HepG2 (cell line): ENCODE measurements at regions not wholly inside any gene's neighbourhood (a gene's known extent, or its start where the extent isn't known, plus 50 kb on each side); places are given as distances from the start of the nearest gene placed in this dataset.

ENCODE experiments used
- ATAC-seq: fragments of 200-7000 bp; cut with Tn5 transposase; 3 replicates; pipeline ENCODE4 v1.9.1; 2020; ENCODE audit warnings: mild to moderate bottlenecking, moderate library complexity
- BruUV-seq: library from RNA; stranded (reverse); fragments of 400-500 nt; replicated peaks from 2 replicates; lab custom pipeline; 2021; lab: Mats Ljungman, UMichigan
- CTCF ChIA-PET: fragments of 300-600 bp; formaldehyde crosslinking; extraction: SDS; loops from one replicate; lab custom pipeline; 2021; ENCODE audit warnings: low total read pairs, inconsistent platforms, low intra/inter-chr PET ratio; lab: Yijun Ruan, JAX
- POLR2A ChIA-PET: fragments of 350-600 bp; sonication (Branson Sonifier 250); formaldehyde crosslinking; loops from one replicate; lab custom pipeline; 2020; ENCODE audit warnings: antibody characterized with exemption, inconsistent platforms; lab: Yijun Ruan, JAX
- DNase-seq: peaks from one replicate; pipeline ENCODE4 v3.0.0-alpha.2; 2015; ENCODE audit warnings: low spot score
- FAIRE-seq: peaks from 3 replicates; lab custom pipeline; 2011; peaks lifted over from hg19 to GRCh38; lab: Jason Lieb, UNC
- H2AFZ ChIP-seq: one replicate; pipeline ENCODE4 v1.6.1; 2011; ENCODE audit warnings: low read length, inconsistent platforms
- H3K27ac ChIP-seq: fragments of 300-600 bp; 3 replicates; pipeline ENCODE4 v1.8.0; 2011; ENCODE audit warnings: mixed run types, mild to moderate bottlenecking, mixed read lengths, low read length, inconsistent platforms; ENCODE audit not compliant: insufficient read depth; ENCODE audit errors: extremely low read length
- H3K27me3 ChIP-seq, 2 experiments: fragments of 200-600 bp in 1 of 2; 2 replicates in 1 of 2; 3 replicates in 1 of 2; pipeline versions ENCODE4 v1.6.0 to v1.8.0; 2011; ENCODE audit warnings: low read length in 2 of 2, mild to moderate bottlenecking in 2 of 2, moderate library complexity in 2 of 2, inconsistent platforms in 1 of 2; ENCODE audit not compliant: insufficient read depth in 2 of 2, control insufficient read depth in 1 of 2
- H3K36me3 ChIP-seq, 2 experiments: fragments of 200-600 bp in 1 of 2; replicated peaks in 1 of 2; 2 replicates in 1 of 2; 3 replicates in 1 of 2; pipeline versions ENCODE4 v1.5.1 to v1.8.0; 2011; ENCODE audit warnings: low read length in 2 of 2, inconsistent platforms in 1 of 2; ENCODE audit not compliant: insufficient read depth in 2 of 2, control insufficient read depth in 1 of 2
- H3K4me1 ChIP-seq: 2 replicates; pipeline ENCODE4 v1.5.1; 2012; ENCODE audit warnings: low read length, inconsistent platforms; ENCODE audit not compliant: insufficient read depth
- H3K4me2 ChIP-seq: 2 replicates; pipeline ENCODE4 v1.6.0; 2011; ENCODE audit warnings: low read depth, low read length, inconsistent platforms
- H3K4me3 ChIP-seq, 3 experiments: fragments of 200-600 bp in 1 of 3; sonication (generic), shearing (Covaris generic) in 1 of 3; replicated peaks in 1 of 3; 2 replicates each; pipeline ENCODE4 v1.5.1; 2011 to 2016; ENCODE audit warnings: low read length in 3 of 3, inconsistent platforms in 2 of 3, low read depth in 2 of 3, mild to moderate bottlenecking in 2 of 3, control low read depth in 1 of 3, mixed read lengths in 1 of 3; ENCODE audit not compliant: insufficient read depth in 1 of 3
- H3K79me2 ChIP-seq: one replicate; pipeline ENCODE4 v1.6.1; 2011; ENCODE audit warnings: low read length, inconsistent platforms; ENCODE audit not compliant: insufficient read depth
- H3K9ac ChIP-seq: 2 replicates; pipeline ENCODE4 v1.6.0; 2011; ENCODE audit warnings: mild to moderate bottlenecking, low read depth, low read length, inconsistent platforms; ENCODE audit not compliant: insufficient read depth
- H3K9me3 ChIP-seq: 2 replicates; pipeline ENCODE4 v1.5.1; 2012; ENCODE audit warnings: mild to moderate bottlenecking, low read length
- H4K20me1 ChIP-seq: 2 replicates; pipeline ENCODE4 v1.6.0; 2011; ENCODE audit warnings: inconsistent platforms, mild to moderate bottlenecking, low read length, moderate library complexity; ENCODE audit not compliant: insufficient read depth
- JDP2 ChIP-seq: sonication (generic); formaldehyde crosslinking; IDR thresholded peaks from 2 replicates; pipeline ENCODE4 v1.8.1; 2022; ENCODE audit warnings: missing genetic modification reagents, borderline replicate concordance
- KDM4B ChIP-seq: sonication (generic); formaldehyde crosslinking; IDR thresholded peaks from 2 replicates; pipeline ENCODE4 v1.4.0; 2020; ENCODE audit warnings: missing genetic modification reagents
- TSC22D2 ChIP-seq: sonication (generic); formaldehyde crosslinking; IDR thresholded peaks from 2 replicates; pipeline ENCODE4 v1.5.1; 2020; ENCODE audit warnings: missing genetic modification reagents, mild to moderate bottlenecking, borderline replicate concordance
- ZBTB42 ChIP-seq: sonication (generic); formaldehyde crosslinking; IDR thresholded peaks from 2 replicates; pipeline ENCODE4 v1.5.0; 2020; ENCODE audit warnings: mild to moderate bottlenecking, missing genetic modification reagents
- ZSCAN12 ChIP-seq: sonication (generic); formaldehyde crosslinking; IDR thresholded peaks from 2 replicates; pipeline ENCODE4 v1.9.0; 2021; ENCODE audit warnings: mild to moderate bottlenecking, missing genetic modification reagents
- WGBS: methylation state at CpG from one replicate; pipeline ENCODE4 v1.1.6; 2017; ENCODE audit warnings: low lambda C conversion rate; 5-methylcytosine and 5-hydroxymethylcytosine counted together
- in situ Hi-C: cut with HindIII; loops from 2 replicates; pipeline ENCODE4 v1.10.0; 2017; ENCODE audit warnings: low pct_unique_long_range_greater_than_20kb; ENCODE audit not compliant: extremely low pct_ligation_motif_present
- intact Hi-C: fragments of 100-400 bp; cut with micrococcal nuclease; formaldehyde crosslinking; loops from one replicate; pipeline ENCODE4 v1.10.0; 2022; ENCODE audit not compliant: unreplicated experiment
- TF ChIP-seq, protein P1 (sequence below): IDR thresholded peaks from 2 replicates; pipeline ENCODE4 v1.6.1; 2012; ENCODE audit warnings: low read length, improper control_type of control experiment
- TF ChIP-seq, protein P2 (sequence below): IDR thresholded peaks from 2 replicates; pipeline ENCODE4 v1.6.1; 2016; ENCODE audit warnings: mild to moderate bottlenecking, missing biosample characterization, missing genetic modification reagents
- TF ChIP-seq, protein P3 (sequence below): sonication (generic); formaldehyde crosslinking; IDR thresholded peaks from 2 replicates; pipeline ENCODE4 v1.4.0; 2020; ENCODE audit warnings: missing genetic modification reagents

DNA sequence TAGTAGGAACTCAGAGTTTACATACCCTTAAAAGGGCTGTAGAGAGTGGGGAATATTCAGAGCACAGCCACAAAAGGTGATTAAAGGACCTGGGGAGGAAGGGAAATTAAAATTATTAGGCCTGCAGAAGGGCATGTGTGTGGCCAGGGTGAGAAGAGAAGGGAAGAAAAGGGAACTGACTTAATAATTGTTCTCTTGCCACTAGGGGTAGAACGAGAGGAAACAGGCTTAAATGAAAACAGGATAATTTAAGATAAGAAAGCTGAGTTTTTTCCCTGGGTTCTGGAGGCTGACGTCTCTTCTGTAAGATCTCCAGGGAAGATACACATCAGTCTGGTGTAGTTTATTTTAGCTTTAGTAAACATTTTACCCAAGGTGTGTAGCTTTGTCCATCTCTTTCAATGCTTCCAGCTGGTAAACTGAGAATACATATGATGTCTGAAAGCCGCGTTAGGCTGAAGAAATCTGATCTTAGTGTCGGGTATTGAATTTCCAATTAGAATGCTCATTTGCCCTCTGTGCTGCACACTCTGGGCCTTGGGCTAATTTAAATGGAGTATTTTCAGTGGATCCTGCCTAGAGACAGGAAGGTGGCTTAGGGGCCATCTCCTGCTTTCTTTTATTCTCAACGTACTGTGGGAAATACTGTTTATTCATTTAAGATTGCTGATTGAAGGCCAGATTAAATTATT lies 416.8 kb downstream of the TMEM38B start (continued):
- TF ChIP-seq, protein P1, sequence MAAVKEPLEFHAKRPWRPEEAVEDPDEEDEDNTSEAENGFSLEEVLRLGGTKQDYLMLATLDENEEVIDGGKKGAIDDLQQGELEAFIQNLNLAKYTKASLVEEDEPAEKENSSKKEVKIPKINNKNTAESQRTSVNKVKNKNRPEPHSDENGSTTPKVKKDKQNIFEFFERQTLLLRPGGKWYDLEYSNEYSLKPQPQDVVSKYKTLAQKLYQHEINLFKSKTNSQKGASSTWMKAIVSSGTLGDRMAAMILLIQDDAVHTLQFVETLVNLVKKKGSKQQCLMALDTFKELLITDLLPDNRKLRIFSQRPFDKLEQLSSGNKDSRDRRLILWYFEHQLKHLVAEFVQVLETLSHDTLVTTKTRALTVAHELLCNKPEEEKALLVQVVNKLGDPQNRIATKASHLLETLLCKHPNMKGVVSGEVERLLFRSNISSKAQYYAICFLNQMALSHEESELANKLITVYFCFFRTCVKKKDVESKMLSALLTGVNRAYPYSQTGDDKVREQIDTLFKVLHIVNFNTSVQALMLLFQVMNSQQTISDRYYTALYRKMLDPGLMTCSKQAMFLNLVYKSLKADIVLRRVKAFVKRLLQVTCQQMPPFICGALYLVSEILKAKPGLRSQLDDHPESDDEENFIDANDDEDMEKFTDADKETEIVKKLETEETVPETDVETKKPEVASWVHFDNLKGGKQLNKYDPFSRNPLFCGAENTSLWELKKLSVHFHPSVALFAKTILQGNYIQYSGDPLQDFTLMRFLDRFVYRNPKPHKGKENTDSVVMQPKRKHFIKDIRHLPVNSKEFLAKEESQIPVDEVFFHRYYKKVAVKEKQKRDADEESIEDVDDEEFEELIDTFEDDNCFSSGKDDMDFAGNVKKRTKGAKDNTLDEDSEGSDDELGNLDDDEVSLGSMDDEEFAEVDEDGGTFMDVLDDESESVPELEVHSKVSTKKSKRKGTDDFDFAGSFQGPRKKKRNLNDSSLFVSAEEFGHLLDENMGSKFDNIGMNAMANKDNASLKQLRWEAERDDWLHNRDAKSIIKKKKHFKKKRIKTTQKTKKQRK, result no peak
- TF ChIP-seq, protein P2, sequence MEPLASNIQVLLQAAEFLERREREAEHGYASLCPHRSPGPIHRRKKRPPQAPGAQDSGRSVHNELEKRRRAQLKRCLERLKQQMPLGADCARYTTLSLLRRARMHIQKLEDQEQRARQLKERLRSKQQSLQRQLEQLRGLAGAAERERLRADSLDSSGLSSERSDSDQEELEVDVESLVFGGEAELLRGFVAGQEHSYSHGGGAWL (CRISPR knock-in tag), result no peak
- TF ChIP-seq JDP2 (CRISPR knock-in tag), result no peak

DNA sequence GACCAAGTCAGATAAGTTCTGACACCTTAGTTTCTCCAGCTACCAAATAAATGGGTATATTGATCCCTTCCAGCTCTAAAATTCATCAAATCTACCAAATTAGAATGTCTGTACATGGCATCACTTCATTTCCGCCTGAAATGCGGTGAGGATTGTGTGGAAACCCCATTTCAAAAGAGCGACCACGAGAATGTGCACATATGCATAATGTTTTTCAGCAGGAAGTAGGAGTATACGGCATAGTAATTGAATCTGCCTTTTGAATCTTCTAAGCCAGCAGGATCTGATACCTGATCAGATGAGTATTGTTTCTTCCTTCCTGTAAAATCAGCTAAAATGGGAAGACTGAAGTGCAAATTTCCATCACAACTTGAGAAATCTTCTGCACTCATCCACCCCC lies 418.6 kb downstream of the TMEM38B start:
- no peaks in the 10 kb centered on the region for H4K20me1 ChIP-seq
- H3K36me3 ChIP-seq, result no peaks in the 10 kb centered on the region
- no peaks in the 10 kb centered on the region for H3K9me3 ChIP-seq
- WGBS, result 38% methylated on average over 5 of the region's 5 CpGs
- H3K27me3 ChIP-seq, result no peaks in the 10 kb centered on the region
- DNase-seq (no peak), ATAC-seq (no peak), FAIRE-seq (no peak)
- intact Hi-C loops, result no loop called here
- no peak for TF ChIP-seq KDM4B (CRISPR knock-in tag)
- no peak for TF ChIP-seq ZBTB42 (CRISPR knock-in tag)
- TF ChIP-seq, protein P3, sequence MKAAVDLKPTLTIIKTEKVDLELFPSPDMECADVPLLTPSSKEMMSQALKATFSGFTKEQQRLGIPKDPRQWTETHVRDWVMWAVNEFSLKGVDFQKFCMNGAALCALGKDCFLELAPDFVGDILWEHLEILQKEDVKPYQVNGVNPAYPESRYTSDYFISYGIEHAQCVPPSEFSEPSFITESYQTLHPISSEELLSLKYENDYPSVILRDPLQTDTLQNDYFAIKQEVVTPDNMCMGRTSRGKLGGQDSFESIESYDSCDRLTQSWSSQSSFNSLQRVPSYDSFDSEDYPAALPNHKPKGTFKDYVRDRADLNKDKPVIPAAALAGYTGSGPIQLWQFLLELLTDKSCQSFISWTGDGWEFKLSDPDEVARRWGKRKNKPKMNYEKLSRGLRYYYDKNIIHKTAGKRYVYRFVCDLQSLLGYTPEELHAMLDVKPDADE, result no peak
- no peak for TF ChIP-seq ZSCAN12 (CRISPR knock-in tag)
- no peak for TF ChIP-seq TSC22D2 (CRISPR knock-in tag)
- ChIA-PET POLR2A (no interaction called here), CTCF (no interaction called here)
- no peak overlapping the region for H3K9ac ChIP-seq
- in situ Hi-C loops, result no loop called here
- no peak overlapping the region for H2AFZ ChIP-seq
- H3K4me1 ChIP-seq, result no peaks in the 10 kb centered on the region
- no TSS peak for BruUV-seq
- no peak overlapping the region for H3K4me3 ChIP-seq
- H3K79me2 ChIP-seq, result no peaks in the 10 kb centered on the region
- H3K27ac ChIP-seq, result no peak overlapping the region
- H3K4me2 ChIP-seq, result no peak overlapping the region
